T-helper 2 cell treated with Interferon-gamma antibody and Interleukin-4, amounts not matched to agents 5 μg/mL and 100 μg/mL, for 36 hours (primary cell): ENCODE measurements at regions not wholly inside any gene's neighbourhood (a gene's known extent, or its start where the extent isn't known, plus 50 kb on each side); places are given as distances from the start of the nearest gene placed in this dataset.
"Not testable (repeated sequence)": the region's sequence is repeated elsewhere in the genome, so short reads cannot be mapped to it uniquely, and the experiment has no call there.

ENCODE experiments used
- DNase-seq: peaks from one replicate; pipeline ENCODE4 v3.0.0; 2021; ENCODE audit warnings: low spot score
- H3K27ac Mint-ChIP-seq: one replicate; pipeline ENCODE4 v1.8.0; 2021; ENCODE audit warnings: mild to moderate bottlenecking, mixed read lengths
- H3K27me3 Mint-ChIP-seq: one replicate; pipeline ENCODE4 v1.8.0; 2021; ENCODE audit warnings: low read depth, mixed read lengths
- H3K36me3 Mint-ChIP-seq: one replicate; pipeline ENCODE4 v1.8.0; 2021; ENCODE audit warnings: low read depth, mixed read lengths
- H3K4me1 Mint-ChIP-seq: one replicate; pipeline ENCODE4 v1.8.0; 2021; ENCODE audit warnings: low read depth, mixed read lengths
- H3K4me3 Mint-ChIP-seq: one replicate; pipeline ENCODE4 v1.8.0; 2022; ENCODE audit warnings: mild to moderate bottlenecking, moderate library complexity, mixed read lengths
- H3K9me3 Mint-ChIP-seq: one replicate; pipeline ENCODE4 v1.8.0; 2021; ENCODE audit warnings: mixed read lengths

DNA sequence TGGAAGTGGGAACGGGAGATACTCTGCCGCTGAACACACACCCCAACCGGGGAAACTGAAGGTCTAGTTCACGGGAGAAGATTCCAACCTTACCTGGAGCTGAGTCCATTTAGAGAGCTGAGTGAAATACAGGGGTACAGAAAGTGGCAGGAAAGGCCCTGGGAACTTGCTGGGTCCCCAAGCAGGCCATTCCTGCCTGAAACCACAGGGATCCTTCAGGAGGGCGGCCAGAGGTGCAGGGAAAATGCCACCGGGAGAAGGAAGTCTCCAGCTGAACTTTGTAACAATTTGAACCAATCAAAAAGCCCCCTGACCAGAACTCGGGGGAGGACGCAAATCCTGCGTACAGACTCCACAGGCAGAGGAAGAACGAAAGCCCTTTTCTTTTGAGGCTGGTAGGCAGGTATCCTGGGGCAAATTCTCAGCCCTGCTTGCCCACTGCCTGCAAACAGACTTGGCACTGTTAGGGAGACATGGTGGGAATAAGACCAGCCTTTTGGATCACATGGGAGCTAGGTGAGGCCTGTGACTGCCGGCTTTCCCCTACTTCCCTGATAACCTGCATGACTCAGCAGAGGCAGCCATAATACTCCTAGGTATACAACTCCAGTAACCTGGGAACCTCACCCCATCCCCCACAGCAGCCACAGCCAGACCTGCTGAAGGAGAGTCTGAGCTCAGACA is 170.9 kb downstream of the SEC23A start:
- no peaks in the 10 kb centered on the region for H3K4me1 Mint-ChIP-seq
- no peak overlapping the region for H3K4me3 Mint-ChIP-seq
- DNase-seq: no peak
- H3K36me3 Mint-ChIP-seq: no peaks in the 10 kb centered on the region
- no peaks in the 10 kb centered on the region for H3K27me3 Mint-ChIP-seq
- H3K9me3 Mint-ChIP-seq: no peaks in the 10 kb centered on the region
- H3K27ac Mint-ChIP-seq: no peak overlapping the region

DNA sequence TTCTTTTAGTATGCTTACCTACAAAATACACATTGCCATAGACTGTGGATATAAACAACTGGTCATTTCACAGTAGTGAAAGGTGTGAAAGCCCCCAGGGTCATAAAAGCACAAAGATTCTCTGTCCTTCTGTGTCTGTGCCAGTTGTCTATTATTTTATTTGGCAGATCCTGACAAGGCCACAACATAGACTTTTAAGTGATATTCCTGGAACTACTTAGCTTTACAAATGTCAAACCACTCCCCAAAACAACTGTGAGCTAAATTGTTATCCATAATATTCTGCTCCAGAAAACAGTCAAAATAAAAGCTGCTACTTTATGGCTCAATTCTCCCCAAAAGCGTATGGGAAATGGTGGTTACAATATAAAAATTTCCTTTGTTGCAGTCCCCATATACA is 172.1 kb downstream of the SEC23A start:
- Mint-ChIP-seq H3K36me3 (no peaks in the 10 kb centered on the region), H3K4me3 (no peak overlapping the region), H3K4me1 (no peaks in the 10 kb centered on the region), H3K27ac (no peak overlapping the region), H3K27me3 (no peaks in the 10 kb centered on the region), H3K9me3 (no peaks in the 10 kb centered on the region)
- DNase-seq: no peak

DNA sequence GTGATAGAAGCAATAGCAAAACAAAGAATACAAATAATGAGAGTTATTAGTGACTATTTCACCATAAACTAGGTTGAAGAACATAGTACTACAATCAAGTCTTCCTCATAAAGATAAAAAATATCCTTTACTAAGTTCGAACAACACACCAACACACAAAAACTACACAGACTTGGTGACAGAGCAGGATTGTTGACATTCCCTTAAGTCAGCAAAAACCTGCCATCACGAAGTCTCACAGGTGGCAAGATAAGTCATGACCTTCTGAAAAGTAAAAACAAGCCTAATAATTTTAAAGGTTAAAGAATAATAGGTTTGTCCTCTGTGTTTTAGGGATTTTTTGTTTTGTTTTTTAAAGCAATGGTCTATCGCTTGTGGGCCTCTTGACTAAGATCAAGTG is 173.0 kb downstream of the SEC23A start:
- no peaks in the 10 kb centered on the region for H3K9me3 Mint-ChIP-seq
- no peak for DNase-seq
- no peak overlapping the region for H3K27ac Mint-ChIP-seq
- no peaks in the 10 kb centered on the region for H3K27me3 Mint-ChIP-seq
- no peaks in the 10 kb centered on the region for H3K36me3 Mint-ChIP-seq
- no peaks in the 10 kb centered on the region for H3K4me1 Mint-ChIP-seq
- no peak overlapping the region for H3K4me3 Mint-ChIP-seq

DNA sequence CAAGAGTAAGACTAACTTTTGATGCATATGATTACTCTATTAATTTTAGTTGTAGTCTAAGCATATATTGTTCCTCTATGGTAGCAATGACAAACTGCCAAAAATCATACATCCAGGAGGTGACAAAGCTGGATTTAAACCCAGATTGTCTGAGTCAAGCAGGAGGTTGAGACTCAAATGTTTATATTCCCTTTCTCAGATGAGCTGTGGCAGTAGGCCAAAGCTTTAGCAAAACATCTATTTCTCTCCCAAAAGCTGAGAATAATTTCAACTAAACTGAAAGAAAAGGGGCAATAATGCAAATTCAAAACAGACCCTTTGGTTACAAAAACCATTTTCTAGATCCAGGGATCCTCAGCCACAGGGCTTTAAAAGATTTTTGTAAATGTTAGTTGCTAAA is 173.6 kb downstream of the SEC23A start:
- H3K27ac Mint-ChIP-seq: no peak overlapping the region
- no peaks in the 10 kb centered on the region for H3K27me3 Mint-ChIP-seq
- DNase-seq: no peak
- no peak overlapping the region for H3K4me3 Mint-ChIP-seq
- no peaks in the 10 kb centered on the region for H3K36me3 Mint-ChIP-seq
- no peaks in the 10 kb centered on the region for H3K9me3 Mint-ChIP-seq
- no peaks in the 10 kb centered on the region for H3K4me1 Mint-ChIP-seq

DNA sequence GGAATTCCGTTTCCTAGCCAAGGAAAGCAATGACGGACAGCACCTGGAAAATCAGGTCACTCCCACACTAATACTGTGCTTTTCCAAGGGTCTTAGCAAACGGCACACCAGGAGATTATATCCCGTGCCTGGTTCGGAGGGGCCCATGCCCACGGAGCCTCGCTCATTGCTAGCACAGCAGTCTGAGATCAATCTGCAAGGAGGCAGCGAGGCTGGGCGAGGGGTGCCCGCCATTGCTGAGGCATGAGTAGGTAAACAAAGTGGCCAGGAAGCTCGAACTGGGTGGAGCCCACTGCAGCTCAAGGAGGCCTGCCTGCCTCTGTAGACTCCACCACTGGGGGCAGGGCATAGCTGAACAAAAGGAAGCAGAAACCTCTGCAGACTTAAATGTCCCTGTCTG is 181.1 kb downstream of the SEC23A start:
- not testable (repeated sequence) for DNase-seq, H3K27me3 Mint-ChIP-seq, H3K4me1 Mint-ChIP-seq, H3K27ac Mint-ChIP-seq, H3K9me3 Mint-ChIP-seq, H3K36me3 Mint-ChIP-seq, H3K4me3 Mint-ChIP-seq

DNA sequence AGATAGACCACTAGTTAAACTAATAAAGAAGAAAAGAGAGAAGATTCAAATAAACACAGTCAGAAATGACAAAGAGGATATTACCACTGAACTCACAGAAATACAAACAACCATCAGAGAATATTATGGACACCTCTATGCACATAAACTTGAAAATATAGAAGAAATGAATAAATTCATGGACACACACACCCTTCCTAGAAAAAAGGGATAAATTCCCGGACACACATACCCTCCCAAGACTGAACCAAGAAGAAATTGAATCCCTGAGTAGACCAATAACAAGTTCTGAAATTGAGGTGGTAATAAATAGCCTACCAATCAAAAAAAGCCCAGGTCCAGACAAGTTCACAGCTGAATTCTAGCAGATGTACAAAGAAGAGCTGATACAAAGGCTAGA is 187.9 kb downstream of the SEC23A start:
- Mint-ChIP-seq H3K4me1 (no peaks in the 10 kb centered on the region), H3K36me3 (no peaks in the 10 kb centered on the region), H3K4me3 (no peak overlapping the region), H3K27me3 (no peaks in the 10 kb centered on the region), H3K9me3 (no peaks in the 10 kb centered on the region), H3K27ac (no peak overlapping the region)
- no peak for DNase-seq

DNA sequence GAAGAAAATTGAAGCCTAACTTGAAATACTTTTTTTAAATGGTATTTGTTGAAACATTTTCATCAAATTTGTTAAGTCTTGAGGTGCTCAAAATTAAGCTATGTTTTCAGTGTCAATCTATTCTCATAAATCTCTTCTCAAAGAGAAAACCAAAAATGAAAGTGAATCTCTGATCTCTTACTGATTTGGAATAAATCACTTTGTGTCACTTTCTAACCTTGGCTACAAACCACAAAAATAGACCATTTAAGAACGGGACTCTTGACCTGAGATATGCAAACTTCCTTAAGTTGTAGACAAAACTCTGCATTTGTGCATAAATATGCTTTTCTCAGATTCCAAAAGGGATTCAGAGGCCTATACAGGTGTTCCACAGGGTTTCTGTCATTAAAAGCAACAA is 192.9 kb downstream of the SEC23A start:
- no peak for DNase-seq
- no peaks in the 10 kb centered on the region for H3K27me3 Mint-ChIP-seq
- H3K9me3 Mint-ChIP-seq: no peaks in the 10 kb centered on the region
- H3K27ac Mint-ChIP-seq: no peak overlapping the region
- no peaks in the 10 kb centered on the region for H3K36me3 Mint-ChIP-seq
- no peak overlapping the region for H3K4me3 Mint-ChIP-seq
- no peaks in the 10 kb centered on the region for H3K4me1 Mint-ChIP-seq

DNA sequence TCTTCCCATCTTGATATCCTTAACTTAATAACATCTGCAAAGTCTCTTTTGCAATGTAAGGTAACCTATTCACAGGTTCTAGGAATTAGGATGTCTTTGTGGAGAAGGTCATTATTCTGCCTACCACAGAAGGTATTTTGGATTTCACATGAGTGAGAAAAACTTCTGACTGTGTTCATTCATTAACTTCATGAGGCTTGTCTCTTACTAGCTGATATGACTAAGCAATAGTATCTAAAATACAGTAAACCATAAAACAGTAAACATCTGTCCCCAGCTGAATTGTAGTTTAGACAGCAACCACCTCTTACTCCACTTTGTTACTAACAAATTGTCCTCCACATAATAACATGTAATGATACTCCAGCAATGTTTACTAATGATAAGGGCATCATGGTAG is 198.1 kb downstream of the SEC23A start:
- Mint-ChIP-seq H3K9me3 (no peaks in the 10 kb centered on the region), H3K27me3 (no peaks in the 10 kb centered on the region), H3K4me1 (no peaks in the 10 kb centered on the region), H3K4me3 (no peak overlapping the region), H3K27ac (no peak overlapping the region), H3K36me3 (no peaks in the 10 kb centered on the region)
- DNase-seq: no peak

DNA sequence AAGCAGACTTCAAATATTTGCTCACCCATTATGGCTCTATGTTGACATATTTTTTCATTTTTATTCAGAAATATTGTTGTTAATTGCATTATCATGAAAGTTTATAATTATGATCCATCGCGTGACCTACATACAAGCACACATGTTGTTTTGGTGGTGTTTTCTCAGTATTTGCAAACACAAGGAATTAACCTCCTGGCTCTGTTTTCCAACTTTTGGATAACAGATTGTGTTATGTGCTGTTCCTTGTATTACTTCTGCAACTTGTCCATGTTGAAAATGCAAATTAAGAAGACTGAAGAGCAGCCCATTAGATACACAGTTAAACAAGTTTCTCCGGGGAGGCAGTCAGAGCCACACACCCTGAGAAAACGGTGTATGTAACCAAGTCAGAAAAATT is 201.2 kb downstream of the SEC23A start:
- H3K4me1 Mint-ChIP-seq: no peaks in the 10 kb centered on the region

DNA sequence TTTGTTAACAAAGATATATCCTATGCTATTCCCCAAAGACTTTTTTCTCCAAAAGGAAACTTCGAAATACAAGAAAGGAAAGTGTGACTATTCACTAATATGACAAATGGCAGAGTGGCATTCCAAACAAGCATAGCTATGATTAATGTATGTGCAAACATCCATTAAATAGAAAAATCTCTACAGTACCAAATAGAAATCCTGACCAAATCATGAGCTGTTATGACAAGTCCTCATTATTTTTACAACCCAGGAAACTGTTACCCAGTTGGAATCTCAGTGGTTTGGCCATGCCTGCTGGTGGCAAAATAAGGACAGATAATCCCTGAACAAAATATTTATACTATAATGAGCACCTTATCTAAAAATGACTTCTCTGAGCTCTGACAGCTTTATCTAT is 202.1 kb downstream of the SEC23A start:
- no peaks in the 10 kb centered on the region for H3K36me3 Mint-ChIP-seq
- DNase-seq: no peak
- H3K27ac Mint-ChIP-seq: no peak overlapping the region
- no peaks in the 10 kb centered on the region for H3K9me3 Mint-ChIP-seq
- no peaks in the 10 kb centered on the region for H3K27me3 Mint-ChIP-seq
- no peaks in the 10 kb centered on the region for H3K4me1 Mint-ChIP-seq
- no peak overlapping the region for H3K4me3 Mint-ChIP-seq

More for the DNA sequence above, 201.2 kb downstream of the SEC23A start:
- Mint-ChIP-seq H3K9me3 (no peaks in the 10 kb centered on the region), H3K36me3 (no peaks in the 10 kb centered on the region), H3K27ac (no peak overlapping the region), H3K27me3 (no peaks in the 10 kb centered on the region), H3K4me3 (no peak overlapping the region)
- DNase-seq: no peak

DNA sequence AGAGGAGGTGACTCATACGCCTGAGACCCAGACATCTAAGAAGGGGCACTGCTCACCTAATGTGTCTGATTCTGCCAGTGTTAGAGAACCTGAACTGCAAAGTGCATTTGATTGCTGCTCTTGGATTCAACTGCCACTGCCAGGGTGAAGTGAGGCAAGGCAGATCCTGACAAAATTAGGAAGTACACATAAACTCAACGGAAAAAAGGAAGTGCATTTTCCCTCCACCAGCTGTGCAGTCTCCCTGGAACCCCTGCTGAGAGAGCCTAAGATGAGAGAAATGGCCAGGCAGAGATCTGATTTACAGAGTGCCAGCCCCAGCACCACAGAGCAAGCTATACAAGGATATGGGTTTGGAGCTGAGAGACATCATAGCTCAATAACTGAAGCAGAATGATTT is 215.3 kb downstream of the SEC23A start:
- DNase-seq: no peak
- no peaks in the 10 kb centered on the region for H3K27me3 Mint-ChIP-seq
- no peak overlapping the region for H3K4me3 Mint-ChIP-seq
- no peaks in the 10 kb centered on the region for H3K9me3 Mint-ChIP-seq
- H3K4me1 Mint-ChIP-seq: no peaks in the 10 kb centered on the region
- H3K36me3 Mint-ChIP-seq: no peaks in the 10 kb centered on the region
- H3K27ac Mint-ChIP-seq: no peak overlapping the region

DNA sequence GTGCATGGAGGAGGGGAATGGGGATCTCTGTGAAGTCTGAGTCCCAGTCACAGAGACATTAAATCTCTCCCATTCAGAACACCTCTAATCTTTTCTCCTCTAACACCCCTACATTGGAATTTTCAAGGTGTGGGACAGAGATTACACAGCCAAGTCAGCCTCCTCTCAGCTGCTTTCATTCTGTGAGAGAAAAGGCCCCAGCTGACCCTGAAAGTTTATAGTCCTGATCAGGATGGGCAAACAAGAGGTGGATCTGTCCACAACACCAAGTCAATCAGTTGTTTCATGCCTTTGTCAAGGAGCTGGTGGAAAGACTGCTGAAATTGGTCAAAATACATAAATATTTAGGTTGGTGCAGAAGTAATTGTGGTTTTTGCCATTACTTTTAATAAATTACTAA is 218.9 kb downstream of the SEC23A start:
- H3K4me1 Mint-ChIP-seq: no peaks in the 10 kb centered on the region
- H3K9me3 Mint-ChIP-seq: no peaks in the 10 kb centered on the region
- DNase-seq: no peak
- H3K27me3 Mint-ChIP-seq: peaks cover 2% of the 10 kb centered on the region
- H3K4me3 Mint-ChIP-seq: no peak overlapping the region
- no peaks in the 10 kb centered on the region for H3K36me3 Mint-ChIP-seq
- H3K27ac Mint-ChIP-seq: no peak overlapping the region

DNA sequence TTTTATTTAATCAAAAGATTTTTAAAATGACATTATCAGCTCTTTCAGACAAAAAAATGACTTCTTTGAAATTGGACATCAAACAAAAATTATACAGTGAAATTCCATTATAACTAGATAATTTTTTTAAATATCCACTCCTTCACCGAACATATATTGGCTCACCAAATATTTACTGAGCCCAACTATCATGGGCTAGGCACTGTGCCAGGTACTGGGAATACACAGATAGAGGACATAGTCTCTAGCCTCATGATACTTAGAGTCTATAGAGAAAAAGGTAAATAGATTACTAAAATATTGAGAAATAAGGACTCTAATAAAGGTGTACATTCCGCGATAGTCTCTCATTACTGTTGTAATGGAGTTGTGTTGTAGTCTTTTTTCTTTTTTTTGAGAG is 219.9 kb downstream of the SEC23A start:
- Mint-ChIP-seq H3K27ac (no peak overlapping the region), H3K36me3 (no peaks in the 10 kb centered on the region), H3K9me3 (no peaks in the 10 kb centered on the region), H3K4me1 (no peaks in the 10 kb centered on the region), H3K4me3 (no peak overlapping the region), H3K27me3 (peaks cover 2% of the 10 kb centered on the region)
- no peak for DNase-seq

DNA sequence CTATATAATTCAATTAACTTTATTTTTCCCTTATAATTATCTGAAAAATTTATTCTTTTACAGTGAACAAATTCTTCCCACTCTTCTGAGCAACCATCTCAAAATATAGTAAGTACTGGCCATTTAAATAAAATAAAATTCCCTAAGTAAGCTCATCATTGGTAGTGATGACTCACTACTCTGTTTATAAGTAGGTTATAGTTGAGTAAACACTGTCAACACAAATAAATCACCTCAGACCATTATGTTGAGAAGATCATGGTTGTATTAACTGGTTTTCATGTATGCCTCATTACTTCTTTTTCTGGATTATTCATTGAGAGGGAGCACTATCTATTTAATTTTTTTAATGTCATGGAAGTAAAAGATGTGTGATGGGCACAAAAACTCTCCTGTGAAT is 220.5 kb downstream of the SEC23A start:
- Mint-ChIP-seq H3K4me3 (no peak overlapping the region), H3K4me1 (no peaks in the 10 kb centered on the region), H3K36me3 (no peaks in the 10 kb centered on the region), H3K27ac (no peak overlapping the region), H3K27me3 (peaks cover 2% of the 10 kb centered on the region), H3K9me3 (no peaks in the 10 kb centered on the region)
- no peak for DNase-seq
